Esophagus muscularis mucosa (tissue), 4 donors: ENCODE measurements at regions not wholly inside any gene's neighbourhood (a gene's known extent, or its start where the extent isn't known, plus 50 kb on each side); places are given as distances from the start of the nearest gene placed in this dataset.

Experiments used
- CTCF ChIP-seq, 3 experiments: fragments of 200-600 bp in 2 of 3; fragments of 450-650 bp in 1 of 3; sonication (generic) in 2 of 3; IDR thresholded peaks; one replicate each; pipeline ENCODE4 v1.5.1; 2017 to 2019; ENCODE audit warnings: antibody characterized with exemption in 3 of 3, mild to moderate bottlenecking in 2 of 3, moderate library complexity in 1 of 3
- EP300 ChIP-seq: sonication (generic); formaldehyde crosslinking; IDR thresholded peaks from one replicate; pipeline ENCODE4 v1.6.1; 2017; ENCODE audit warnings: antibody characterized with exemption
- POLR2A ChIP-seq: fragments of 450-650 bp; IDR thresholded peaks from one replicate; pipeline ENCODE4 v1.6.1; 2017; ENCODE audit warnings: antibody characterized with exemption, moderate library complexity, mild to moderate bottlenecking, low read depth

GRCh38 chr2:236657801-236658200 lies 88.2 kb downstream of the ACKR3 start:
- TF ChIP-seq CTCF (IDR thresholded peaks at IDR 0.05) (no peak), POLR2A (no peak), EP300 (no peak)
